ENCODE measurements at regions not wholly inside any gene's neighbourhood (a gene's known extent, or its start where the extent isn't known, plus 50 kb on each side); places are given as distances from the start of the nearest gene placed in this dataset.

GRCh38 chr10:33419311-33419710, 84.8 kb upstream of the NRP1 start:
- H3K4me1 Mint-ChIP-seq = peaks cover 19% of the 10 kb centered on the region
- H3K27ac Mint-ChIP-seq = peak overlapping the region; percentile 2
- no peaks in the 10 kb centered on the region for H3K27me3 Mint-ChIP-seq (ENCODE audit: low read depth)
- H3K4me3 Mint-ChIP-seq = no peak overlapping the region
- no peak for DNase-seq (ENCODE audit: low spot score in 2 of 2, unreplicated experiment in 2 of 2)
- no peaks in the 10 kb centered on the region for H3K36me3 Mint-ChIP-seq
- TF ChIP-seq, protein P1, sequence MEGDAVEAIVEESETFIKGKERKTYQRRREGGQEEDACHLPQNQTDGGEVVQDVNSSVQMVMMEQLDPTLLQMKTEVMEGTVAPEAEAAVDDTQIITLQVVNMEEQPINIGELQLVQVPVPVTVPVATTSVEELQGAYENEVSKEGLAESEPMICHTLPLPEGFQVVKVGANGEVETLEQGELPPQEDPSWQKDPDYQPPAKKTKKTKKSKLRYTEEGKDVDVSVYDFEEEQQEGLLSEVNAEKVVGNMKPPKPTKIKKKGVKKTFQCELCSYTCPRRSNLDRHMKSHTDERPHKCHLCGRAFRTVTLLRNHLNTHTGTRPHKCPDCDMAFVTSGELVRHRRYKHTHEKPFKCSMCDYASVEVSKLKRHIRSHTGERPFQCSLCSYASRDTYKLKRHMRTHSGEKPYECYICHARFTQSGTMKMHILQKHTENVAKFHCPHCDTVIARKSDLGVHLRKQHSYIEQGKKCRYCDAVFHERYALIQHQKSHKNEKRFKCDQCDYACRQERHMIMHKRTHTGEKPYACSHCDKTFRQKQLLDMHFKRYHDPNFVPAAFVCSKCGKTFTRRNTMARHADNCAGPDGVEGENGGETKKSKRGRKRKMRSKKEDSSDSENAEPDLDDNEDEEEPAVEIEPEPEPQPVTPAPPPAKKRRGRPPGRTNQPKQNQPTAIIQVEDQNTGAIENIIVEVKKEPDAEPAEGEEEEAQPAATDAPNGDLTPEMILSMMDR (IDR thresholded peaks at IDR 0.05; ENCODE audit: unreplicated experiment) = no peak
- no peaks in the 10 kb centered on the region for H3K9me3 Mint-ChIP-seq

DNA sequence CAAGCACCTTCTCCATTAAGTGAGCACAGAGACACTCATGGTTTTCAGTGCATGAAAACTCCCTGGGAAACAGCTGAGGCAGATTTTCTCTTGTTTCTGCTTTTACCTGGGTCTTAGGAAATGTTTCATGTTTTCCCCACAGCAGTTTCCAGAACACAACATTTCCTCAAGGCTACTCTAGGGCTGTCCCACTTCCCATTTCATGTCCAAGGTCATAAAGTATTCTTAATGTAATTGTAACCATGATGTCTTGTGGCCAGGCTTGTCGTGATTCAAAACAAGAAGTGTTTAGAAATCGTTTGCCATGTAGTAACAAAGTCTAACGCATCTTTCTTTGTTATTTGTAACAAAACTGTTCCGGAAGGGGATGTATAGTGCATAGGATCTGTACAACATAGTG, 83.8 kb upstream of the NRP1 start:
- Mint-ChIP-seq H3K9me3 (no peaks in the 10 kb centered on the region), H3K27me3 (ENCODE audit: low read depth) (no peaks in the 10 kb centered on the region), H3K27ac (no peak overlapping the region), H3K4me1 (peaks cover 17% of the 10 kb centered on the region), H3K4me3 (no peak overlapping the region), H3K36me3 (no peaks in the 10 kb centered on the region)
- TF ChIP-seq, protein P1 (IDR thresholded peaks at IDR 0.05; ENCODE audit: unreplicated experiment) = no peak
- no peak for DNase-seq (ENCODE audit: low spot score in 2 of 2, unreplicated experiment in 2 of 2)

DNA sequence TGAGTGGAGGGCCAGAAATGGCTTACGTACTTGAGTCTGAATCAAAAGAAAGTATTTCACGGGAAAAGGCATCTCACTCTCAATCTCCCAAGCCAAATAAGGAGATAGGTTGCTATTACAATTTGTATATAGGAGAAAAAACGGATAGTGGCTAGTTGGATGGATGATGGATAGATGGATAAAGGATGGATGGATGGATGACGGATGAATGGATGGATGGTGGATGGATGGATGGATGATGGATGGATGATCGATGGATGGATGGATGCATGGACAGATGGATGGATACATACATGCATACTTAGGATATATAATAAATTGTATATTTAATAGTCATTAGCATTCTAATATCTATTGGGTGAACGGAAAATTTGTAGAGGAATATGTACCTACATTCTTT, 82.2 kb upstream of the NRP1 start:
- no peak overlapping the region for H3K4me3 Mint-ChIP-seq
- no peak for DNase-seq (ENCODE audit: low spot score in 2 of 2, unreplicated experiment in 2 of 2)
- no peaks in the 10 kb centered on the region for H3K9me3 Mint-ChIP-seq
- no peaks in the 10 kb centered on the region for H3K27me3 Mint-ChIP-seq (ENCODE audit: low read depth)
- H3K36me3 Mint-ChIP-seq = no peaks in the 10 kb centered on the region
- no peak overlapping the region for H3K27ac Mint-ChIP-seq
- peaks cover 20% of the 10 kb centered on the region for H3K4me1 Mint-ChIP-seq
- TF ChIP-seq, protein P1 (IDR thresholded peaks at IDR 0.05; ENCODE audit: unreplicated experiment) = no peak

DNA sequence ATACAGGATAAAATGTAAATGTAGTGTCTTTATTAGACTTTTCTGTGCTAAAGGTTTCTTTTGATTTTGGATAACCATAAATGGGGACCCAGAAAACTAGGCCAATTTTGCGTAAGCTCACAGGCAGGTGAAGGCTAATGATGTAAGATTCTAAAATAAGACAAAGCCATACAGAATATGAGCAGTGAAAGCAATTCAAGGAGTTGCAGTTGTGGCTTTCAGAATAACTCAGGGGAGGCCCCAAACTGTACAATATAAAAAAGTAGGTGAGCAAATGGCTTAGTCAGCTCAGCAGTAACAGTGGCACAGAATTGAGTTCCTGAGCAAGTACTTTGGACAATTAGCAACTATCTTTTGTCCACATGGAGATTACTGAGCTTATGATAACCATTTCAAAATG, 81.7 kb upstream of the NRP1 start:
- Mint-ChIP-seq H3K27ac (no peak overlapping the region), H3K36me3 (no peaks in the 10 kb centered on the region), H3K27me3 (ENCODE audit: low read depth) (no peaks in the 10 kb centered on the region), H3K4me3 (no peak overlapping the region), H3K9me3 (no peaks in the 10 kb centered on the region), H3K4me1 (peaks cover 20% of the 10 kb centered on the region)
- TF ChIP-seq, protein P1 (IDR thresholded peaks at IDR 0.05; ENCODE audit: unreplicated experiment) = no peak
- DNase-seq (ENCODE audit: low spot score in 2 of 2, unreplicated experiment in 2 of 2) = no peak

DNA sequence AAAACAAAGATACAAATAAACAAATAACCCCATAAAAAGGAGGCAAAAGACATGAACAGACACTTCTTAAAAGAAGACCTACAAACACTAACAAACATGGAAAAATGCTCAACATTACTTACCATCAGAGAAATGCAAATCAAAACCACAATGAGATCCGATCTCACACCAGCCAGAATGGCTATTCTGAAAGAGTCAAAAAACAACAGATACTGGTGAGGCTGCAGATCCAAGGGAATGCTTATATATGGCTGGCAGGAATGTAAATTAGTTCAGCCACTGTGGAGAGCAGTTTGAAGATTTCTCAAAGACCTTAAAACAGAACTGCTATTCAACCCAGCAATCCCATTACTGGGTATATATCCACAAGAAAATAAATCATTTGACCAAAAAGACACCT, 80.4 kb upstream of the NRP1 start:
- Mint-ChIP-seq H3K36me3 (no peaks in the 10 kb centered on the region), H3K4me3 (no peak overlapping the region), H3K27me3 (ENCODE audit: low read depth) (no peaks in the 10 kb centered on the region), H3K27ac (no peak overlapping the region), H3K9me3 (no peaks in the 10 kb centered on the region), H3K4me1 (peaks cover 20% of the 10 kb centered on the region)
- no peak for DNase-seq (ENCODE audit: low spot score in 2 of 2, unreplicated experiment in 2 of 2)
- TF ChIP-seq, protein P1 (IDR thresholded peaks at IDR 0.05; ENCODE audit: unreplicated experiment) = no peak

All from mesothelial cell of epicardium (in vitro differentiated cells).